ENCODE measurements at regions not wholly inside any gene's neighbourhood (a gene's known extent, or its start where the extent isn't known, plus 50 kb on each side); places are given as distances from the start of the nearest gene placed in this dataset.

- TF ChIP-seq CTCF (IDR thresholded peaks at IDR 0.05) (no peak), EP300 (IDR thresholded peaks at IDR 0.05; ENCODE audit: low read depth) (no peak), POLR2A (IDR thresholded peaks at IDR 0.05) (no peak)
Measured at GRCh38 chr5:89536020-89536419, 653.0 kb upstream of the MEF2C start.
